ENCODE measurements at regions not wholly inside any gene's neighbourhood (a gene's known extent, or its start where the extent isn't known, plus 50 kb on each side); places are given as distances from the start of the nearest gene placed in this dataset.

- no peaks in the 10 kb centered on the region for H3K36me3 Mint-ChIP-seq (ENCODE audit: low read depth)
Observed at GRCh38 chr13:40403509-40404241, 262.8 kb downstream of the FOXO1 start.

DNA sequence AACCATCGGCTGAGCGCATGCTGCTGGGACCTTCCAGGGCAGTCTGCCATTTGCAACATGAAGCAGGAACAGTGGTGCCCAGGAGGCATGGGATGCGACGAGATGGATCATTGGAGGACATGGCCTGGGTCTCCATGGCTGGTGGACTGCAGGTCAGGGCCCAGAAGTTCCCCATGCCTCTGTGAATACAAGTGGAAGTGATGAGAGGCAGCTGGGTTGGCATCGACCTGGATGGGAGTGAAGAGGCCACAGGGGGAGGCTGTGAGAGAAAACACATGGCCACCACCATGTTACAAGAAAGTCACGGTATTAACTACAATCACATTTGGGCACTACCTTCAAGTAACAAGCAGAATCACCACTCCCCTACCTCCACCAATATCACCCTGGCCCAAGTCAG lies 262.0 kb downstream of the FOXO1 start:
- no peak for TF ChIP-seq CTCF (IDR thresholded peaks at IDR 0.05; ENCODE audit: unreplicated experiment in 3 of 3)
- Mint-ChIP-seq H3K9me3 (no peaks in the 10 kb centered on the region), H3K4me1 (peaks cover 42% of the 10 kb centered on the region), H3K27me3 (ENCODE audit: low read depth) (peaks cover 7% of the 10 kb centered on the region), H3K4me3 (no peak overlapping the region), H3K36me3 (ENCODE audit: low read depth) (no peaks in the 10 kb centered on the region), H3K27ac (peak overlapping the region in 1 of 3 experiments; percentile 54)

More at GRCh38 chr13:40403509-40404241, 262.8 kb downstream of the FOXO1 start:
- Mint-ChIP-seq H3K4me1 (peaks cover 42% of the 10 kb centered on the region), H3K4me3 (no peak overlapping the region), H3K27ac (peak overlapping the region; percentile 48 to 83 (median 70)), H3K27me3 (ENCODE audit: low read depth) (peaks cover 7% of the 10 kb centered on the region), H3K9me3 (no peaks in the 10 kb centered on the region)
- no peak for TF ChIP-seq CTCF (IDR thresholded peaks at IDR 0.05; ENCODE audit: unreplicated experiment in 3 of 3)

- H3K27me3 Mint-ChIP-seq (ENCODE audit: low read depth), result peaks cover 7% of the 10 kb centered on the region
- H3K27ac Mint-ChIP-seq, result peak overlapping the region in 1 of 3 experiments; percentile 54
- peaks cover 48% of the 10 kb centered on the region for H3K4me1 Mint-ChIP-seq
- no peak for TF ChIP-seq CTCF (IDR thresholded peaks at IDR 0.05; ENCODE audit: unreplicated experiment in 3 of 3)
- H3K9me3 Mint-ChIP-seq, result no peaks in the 10 kb centered on the region
- H3K36me3 Mint-ChIP-seq (ENCODE audit: low read depth), result no peaks in the 10 kb centered on the region
- no peak overlapping the region for H3K4me3 Mint-ChIP-seq
Observed at GRCh38 chr13:40404967-40405716, 261.3 kb downstream of the FOXO1 start.

DNA sequence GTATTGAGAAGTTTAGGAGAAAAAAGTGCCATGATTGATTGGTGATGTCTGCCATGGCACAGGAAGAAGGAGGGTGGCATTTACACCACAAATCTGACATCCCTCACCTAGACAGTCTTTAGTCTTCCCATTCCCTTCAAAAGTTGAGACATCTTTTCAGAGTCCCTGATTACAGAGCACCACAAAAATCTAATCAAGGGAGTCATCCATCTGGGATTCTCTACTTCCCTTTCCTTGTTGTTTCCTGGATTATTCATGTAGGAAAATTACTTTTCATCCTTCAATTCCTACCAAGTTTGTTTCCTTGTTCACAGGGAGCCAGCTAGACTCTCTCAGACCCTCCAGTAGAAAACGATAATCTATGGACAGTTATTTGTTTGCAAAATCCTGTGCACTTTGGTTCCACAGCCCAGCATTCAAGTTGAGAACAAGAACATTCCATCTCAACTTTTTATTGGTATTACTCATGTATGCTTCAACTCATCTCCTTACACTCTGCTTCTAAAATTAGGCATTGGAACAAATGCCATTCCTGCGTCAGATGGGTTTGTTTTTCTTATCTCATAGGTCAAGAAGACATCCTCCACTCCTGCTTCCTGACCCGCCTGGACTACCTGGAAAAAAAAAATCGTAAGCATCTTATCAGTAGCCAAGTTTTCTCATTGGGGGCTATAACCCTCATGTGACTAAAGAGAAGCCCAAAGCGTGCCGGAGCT lies 259.9 kb downstream of the FOXO1 start:
- Mint-ChIP-seq H3K9me3 (no peaks in the 10 kb centered on the region), H3K27ac (peak overlapping the region in 1 of 3 experiments; percentile 37), H3K27me3 (ENCODE audit: low read depth) (peaks cover 7% of the 10 kb centered on the region), H3K4me3 (no peak overlapping the region), H3K36me3 (ENCODE audit: low read depth) (no peaks in the 10 kb centered on the region), H3K4me1 (peaks cover 42% of the 10 kb centered on the region)
- TF ChIP-seq CTCF (IDR thresholded peaks at IDR 0.05; ENCODE audit: unreplicated experiment in 3 of 3), result no peak

DNA sequence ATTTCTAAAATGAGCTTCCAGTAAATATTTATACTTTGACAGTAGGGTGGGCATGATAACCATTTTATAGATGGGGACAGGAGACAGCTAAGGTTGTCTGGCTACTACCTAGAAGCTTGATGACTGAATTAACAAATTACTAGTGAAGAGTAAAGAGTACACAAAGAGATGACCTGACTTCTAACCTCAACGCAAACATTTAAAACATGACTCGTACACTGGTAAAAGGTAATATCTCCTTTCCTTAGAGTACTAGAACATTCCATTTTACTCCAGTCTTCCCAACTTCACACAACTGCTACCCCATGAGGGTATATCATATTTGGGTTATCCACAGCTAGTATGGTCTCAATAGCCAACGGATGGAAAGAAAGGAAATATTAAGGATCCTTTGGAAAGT lies 258.9 kb downstream of the FOXO1 start:
- H3K4me1 Mint-ChIP-seq, result peaks cover 32% of the 10 kb centered on the region
- no peak for TF ChIP-seq CTCF (IDR thresholded peaks at IDR 0.05; ENCODE audit: unreplicated experiment in 3 of 3)
- no peak overlapping the region for H3K27ac Mint-ChIP-seq
- peaks cover 7% of the 10 kb centered on the region for H3K27me3 Mint-ChIP-seq (ENCODE audit: low read depth)
- H3K4me3 Mint-ChIP-seq, result no peak overlapping the region
- no peaks in the 10 kb centered on the region for H3K9me3 Mint-ChIP-seq
- no peaks in the 10 kb centered on the region for H3K36me3 Mint-ChIP-seq (ENCODE audit: low read depth)
